Liver (tissue), 3 donors: ENCODE measurements at regions not wholly inside any gene's neighbourhood (a gene's known extent, or its start where the extent isn't known, plus 50 kb on each side); places are given as distances from the start of the nearest gene placed in this dataset.

Source experiments
- ATF3 ChIP-seq: IDR thresholded peaks from 2 replicates; pipeline ENCODE4 v1.6.1; 2016; ENCODE audit warnings: antibody characterized with exemption
- CTCF ChIP-seq: fragments of 150-350 bp; IDR thresholded peaks from 2 replicates; pipeline ENCODE4 v1.5.1; 2017; ENCODE audit warnings: improper control_type of control experiment, low read depth, low read length; ENCODE audit not compliant: missing input control
- EGR1 ChIP-seq, 2 donors: IDR thresholded peaks; 2 replicates each; pipeline ENCODE4 v1.6.1; 2016 to 2018; ENCODE audit warnings: antibody characterized with exemption in 2 of 2, low read depth in 2 of 2
- FOXA1 ChIP-seq: IDR thresholded peaks from 2 replicates; pipeline ENCODE4 v1.6.1; 2016; ENCODE audit warnings: antibody characterized with exemption
- GABPA ChIP-seq, 2 donors: IDR thresholded peaks in 1 of 2; conservative IDR thresholded peaks in 1 of 2; 2 replicates each; pipeline ENCODE4 v1.6.1; 2016; ENCODE audit warnings: antibody characterized with exemption in 2 of 2, mild to moderate bottlenecking in 1 of 2, moderate library complexity in 1 of 2
- HNF4A ChIP-seq, 2 donors: conservative IDR thresholded peaks; 2 replicates each; pipeline ENCODE4 v1.6.1; 2016; ENCODE audit warnings: antibody characterized with exemption in 2 of 2, mild to moderate bottlenecking in 2 of 2
- HNF4G ChIP-seq: IDR thresholded peaks from 2 replicates; pipeline ENCODE4 v1.6.1; 2016; ENCODE audit warnings: antibody characterized with exemption
- MAX ChIP-seq: IDR thresholded peaks from 2 replicates; pipeline ENCODE4 v1.6.1; 2016; ENCODE audit warnings: antibody characterized with exemption
- NR2F2 ChIP-seq: IDR thresholded peaks from 2 replicates; pipeline ENCODE4 v1.6.1; 2016; ENCODE audit warnings: antibody characterized with exemption
- RAD21 ChIP-seq, 2 donors: IDR thresholded peaks; 2 replicates each; pipeline ENCODE4 v1.6.1; 2016; ENCODE audit warnings: antibody characterized with exemption in 2 of 2, mild to moderate bottlenecking in 2 of 2
- REST ChIP-seq: IDR thresholded peaks from 2 replicates; pipeline ENCODE4 v1.6.1; 2016; ENCODE audit warnings: antibody characterized with exemption, mild to moderate bottlenecking
- SP1 ChIP-seq: IDR thresholded peaks from 2 replicates; pipeline ENCODE4 v1.6.1; 2018; ENCODE audit warnings: antibody characterized with exemption, mild to moderate bottlenecking
- TAF1 ChIP-seq: conservative IDR thresholded peaks from 2 replicates; pipeline ENCODE4 v1.6.1; 2016; ENCODE audit warnings: antibody characterized with exemption, mild to moderate bottlenecking
- YY1 ChIP-seq: IDR thresholded peaks from 2 replicates; pipeline ENCODE4 v1.6.1; 2016; ENCODE audit warnings: antibody characterized with exemption, mild to moderate bottlenecking
- donor health status: healthy.
- donor health status: healthy.

- TF ChIP-seq CTCF (no peak), NR2F2 (no peak), TAF1 (no peak), YY1 (no peak), REST (no peak), SP1 (no peak), HNF4A (conservative IDR thresholded peaks at IDR 0.05) (no peak), HNF4G (no peak), RAD21 (IDR thresholded peaks at IDR 0.05) (no peak), EGR1 (IDR thresholded peaks at IDR 0.05; ENCODE audit: low read depth in 2 of 2) (no peak), MAX (no peak), ATF3 (no peak), GABPA (IDR thresholded peaks at IDR 0.05 in 1 of 2, conservative IDR thresholded peaks at IDR 0.05 in 1 of 2) (no peak), FOXA1 (no peak)
Measured at GRCh38 chr4:20421603-20421985, 169.9 kb downstream of the SLIT2 start.
